Heart right ventricle (tissue), 16 donors: ENCODE measurements at regions not wholly inside any gene's neighbourhood (a gene's known extent, or its start where the extent isn't known, plus 50 kb on each side); places are given as distances from the start of the nearest gene placed in this dataset.
A peak's percentile ranks its signal among the peaks of the same experiment; 100 is the strongest.

Source experiments
- ATAC-seq, 8 donors: fragments of 200-7000 bp; cut with Tn5 transposase; one replicate each; pipeline ENCODE4 v1.9.1; 2020; ENCODE audit warnings: mild to moderate bottlenecking in 8 of 8, moderate library complexity in 8 of 8, moderate number of reproducible peaks in 1 of 8
- DNase-seq, 2 donors: peaks; one replicate each; pipeline ENCODE4 v3.0.0-alpha.2; 2020
- H3K27ac ChIP-seq, 10 donors: fragments of 200-600 bp; sonication (generic) in 2 of 10; one replicate each; pipeline versions ENCODE4 v1.5.0 to v1.8.0; 2020 to 2022; ENCODE audit warnings: mild to moderate bottlenecking in 3 of 10
- H3K27me3 ChIP-seq, 7 donors: fragments of 200-600 bp; one replicate each; pipeline ENCODE4 v1.8.0; 2021 to 2022; ENCODE audit warnings: mild to moderate bottlenecking in 2 of 7
- H3K36me3 ChIP-seq, 9 donors: fragments of 200-600 bp; sonication (generic) in 1 of 9; one replicate each; pipeline versions ENCODE4 v1.5.0 to v1.8.0; 2020 to 2022; ENCODE audit warnings: mild to moderate bottlenecking in 2 of 9
- H3K4me1 ChIP-seq, 9 donors: fragments of 200-600 bp; sonication (generic) in 1 of 9; one replicate each; pipeline versions ENCODE4 v1.5.0 to v1.8.0; 2020 to 2022; ENCODE audit warnings: mild to moderate bottlenecking in 4 of 9
- H3K4me3 ChIP-seq, 10 donors: fragments of 200-600 bp; sonication (generic) in 2 of 10; one replicate each; pipeline versions ENCODE4 v1.5.0 to v1.8.0; 2020 to 2022; ENCODE audit warnings: mild to moderate bottlenecking in 7 of 10, moderate library complexity in 2 of 10
- H3K9me3 ChIP-seq, 11 donors: fragments of 200-600 bp in 10 of 11; sonication (generic) in 2 of 11; one replicate each; pipeline versions ENCODE4 v1.5.0 to v1.8.0; 2013 to 2022; ENCODE audit warnings: mild to moderate bottlenecking in 2 of 11, control low read depth in 1 of 11, moderate library complexity in 1 of 11
- CTCF ChIP-seq, 9 donors: fragments of 200-600 bp; sonication (generic) in 2 of 9; IDR thresholded peaks; one replicate each; pipeline versions ENCODE4 v1.5.0 to v1.8.0; 2021 to 2022; ENCODE audit warnings: antibody characterized with exemption in 9 of 9, mild to moderate bottlenecking in 5 of 9, moderate library complexity in 1 of 9
- WGBS, 2 donors: extraction: QIAGEN DNeasy Blood & Tissue Kit; methylation state at CpG; one replicate each; pipeline ENCODE4 v1.1.7; 2013; ENCODE audit warnings: inconsistent platforms in 1 of 2; 5-methylcytosine and 5-hydroxymethylcytosine counted together
- intact Hi-C, 10 donors: fragments of 100-400 bp; cut with DNase I; formaldehyde crosslinking; loops; one replicate each; pipeline versions ENCODE4 v1.11.1 to v1.14.2; 2022
- donor health status: Arrhythmogenic right ventricular cardiomyopathy.
- donor health status: ischemic (EF 13 %, LVEDD 7.1; RV severe dilation, severe dysfunction).
- donor health status: healthy with polysubstance abuse.
- donor health status: DM: no; HTN: yes; CAD: no.
- donor health status: DM: no; HTN: no; CAD: no.
- donor health status: ischemic (EF 25% LVEDD 6.9; RV normal size, moderate dysfunction).
- donor health status: ischemic (EF 25% LVEDD 5.7; RV mildly dilated, moderate dysfunction).
- donor health status: healthy.
- donor health status: DM: yes; HTN: yes; CAD: no.
- donor health status: Ischemic cardiomyopathy.
- donor health status: ischemic (EF 35%, LVEDD 5.7; RV mildly dilated, moderate dysfunction).
- donor health status: nonischemic (EF 11% LVEDD 7.7; RV severe dilation, severe dysfunction).
- donor health status: DM: yes; HTN: yes; CAD: no.
- donor health status: PGD.
- donor health status: ischemic (EF 29% LVEDD 5.4; RV normal size, mild dysfunction).
- donor health status: nonischemic (EF 23%, LVEDD 6.1; RV moderate dilation, normal function).

GRCh38 chr13:34886121-34886875 lies 55.8 kb upstream of the NBEA start:
- Histone ChIP-seq H3K4me1 (peaks cover 0 to 33% (median 5%) of the 10 kb centered on the region in 9 donors), H3K27ac (peak overlapping the region in 1 of 10 donors; percentile 54), H3K4me3 (no peak overlapping the region), H3K9me3 (no peaks in the 10 kb centered on the region), H3K36me3 (no peaks in the 10 kb centered on the region), H3K27me3 (no peaks in the 10 kb centered on the region)
- DNase-seq (no peak), ATAC-seq (no peak)
- WGBS, 2 donors = 32 to 51% methylated on average over 2 of the region's 2 CpGs
- TF ChIP-seq CTCF (IDR thresholded peaks at IDR 0.05) = no peak
- intact Hi-C loops = loop anchor here in 1 of 10 donors (10.0 kb wide), 1 partner anchor 121 kb away; no protein-coding TSS in a partner anchor

- Histone ChIP-seq H3K9me3 (no peaks in the 10 kb centered on the region), H3K4me1 (peaks cover 0 to 33% (median 5%) of the 10 kb centered on the region in 9 donors), H3K27me3 (no peaks in the 10 kb centered on the region), H3K27ac (peak overlapping the region in 1 of 10 donors; percentile 54), H3K4me3 (no peak overlapping the region), H3K36me3 (no peaks in the 10 kb centered on the region)
- intact Hi-C loops = loop anchor here in 1 of 10 donors (10.0 kb wide), 1 partner anchor 122 kb away; no protein-coding TSS in a partner anchor
- ATAC-seq (no peak), DNase-seq (no peak)
- TF ChIP-seq CTCF (IDR thresholded peaks at IDR 0.05) = no peak
- 46 to 51% methylated on average over 1 of the region's 1 CpG for WGBS, 2 donors
These were observed 55.1 kb upstream of the NBEA start for GRCh38 chr13:34886987-34887386.
